NCI-H345 (cell line): ENCODE measurements at regions not wholly inside any gene's neighbourhood (a gene's known extent, or its start where the extent isn't known, plus 50 kb on each side); places are given as distances from the start of the nearest gene placed in this dataset.
"Not testable (repeated sequence)": the region's sequence is repeated elsewhere in the genome, so short reads cannot be mapped to it uniquely, and the experiment has no call there.

Experiments
- DNase-seq: peaks from one replicate; lab custom pipeline; 2025; lab: John Stamatoyannopoulos, UW

GRCh38 chr18:30819619-30820018 lies 222.9 kb downstream of the DSC3 start:
- DNase-seq = no peak

DNA sequence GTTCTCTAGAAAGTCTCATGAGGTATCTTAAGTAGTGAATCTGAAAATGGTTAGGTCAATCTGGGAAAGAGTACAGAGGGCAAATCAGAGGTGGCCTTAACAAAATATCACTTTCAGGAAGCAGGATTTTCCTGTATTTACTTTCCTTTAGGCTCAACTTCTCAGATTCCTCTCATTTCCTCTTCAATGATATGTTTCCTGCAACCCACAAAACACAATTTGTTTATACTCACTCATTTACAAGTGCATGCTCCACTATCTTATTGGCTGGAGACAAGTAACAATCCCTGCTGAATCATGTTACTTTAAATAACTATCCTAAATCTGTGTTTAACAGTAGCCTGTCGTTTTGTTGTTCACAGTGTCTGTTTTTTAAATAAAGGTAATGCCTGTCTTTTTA lies 228.1 kb downstream of the DSC3 start:
- DNase-seq = no peak

DNA sequence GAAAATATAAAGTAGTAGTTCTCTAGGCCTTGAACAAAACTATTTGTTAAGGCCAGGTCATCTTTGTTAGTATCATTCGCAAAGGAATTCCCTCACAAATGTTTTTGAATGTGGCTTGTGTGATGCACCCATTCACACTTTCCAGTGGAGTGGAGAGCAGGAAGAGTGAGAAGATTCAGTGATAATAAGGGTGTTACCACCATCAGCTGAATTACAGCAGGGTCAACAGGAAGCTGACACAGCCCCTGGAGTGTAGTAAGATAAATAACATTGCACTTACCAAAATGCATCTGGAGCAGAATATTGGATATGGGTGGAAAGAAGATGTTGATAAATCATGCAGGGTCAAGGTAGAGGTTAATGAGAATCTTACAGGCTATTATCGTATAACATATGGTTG lies 231.0 kb downstream of the DSC3 start:
- no peak for DNase-seq

GRCh38 chr18:30810580-30810979 lies 232.0 kb downstream of the DSC3 start:
- no peak for DNase-seq

- DNase-seq = no peak
Observed at GRCh38 chr18:30806823-30807222, 235.7 kb downstream of the DSC3 start.

DNA sequence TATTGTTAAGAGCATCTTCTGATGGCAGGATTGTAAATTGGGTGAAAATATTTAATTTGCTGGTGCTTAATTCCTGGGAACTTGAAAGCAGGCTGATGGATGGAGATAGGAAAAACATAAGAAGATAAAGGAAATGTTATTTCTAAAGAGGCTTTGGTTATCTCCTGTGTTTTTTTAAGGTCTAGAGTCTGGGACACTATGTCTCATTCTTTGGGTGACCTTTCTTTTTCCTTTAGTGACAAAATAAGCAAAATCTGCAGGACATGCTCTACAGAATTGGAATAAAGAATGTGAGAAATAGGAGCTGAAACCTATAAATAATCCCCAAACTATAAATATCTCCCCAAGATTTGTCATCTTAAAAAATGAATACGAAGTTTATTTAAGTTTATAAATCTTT lies 241.7 kb downstream of the DSC3 start:
- no peak for DNase-seq

DNA sequence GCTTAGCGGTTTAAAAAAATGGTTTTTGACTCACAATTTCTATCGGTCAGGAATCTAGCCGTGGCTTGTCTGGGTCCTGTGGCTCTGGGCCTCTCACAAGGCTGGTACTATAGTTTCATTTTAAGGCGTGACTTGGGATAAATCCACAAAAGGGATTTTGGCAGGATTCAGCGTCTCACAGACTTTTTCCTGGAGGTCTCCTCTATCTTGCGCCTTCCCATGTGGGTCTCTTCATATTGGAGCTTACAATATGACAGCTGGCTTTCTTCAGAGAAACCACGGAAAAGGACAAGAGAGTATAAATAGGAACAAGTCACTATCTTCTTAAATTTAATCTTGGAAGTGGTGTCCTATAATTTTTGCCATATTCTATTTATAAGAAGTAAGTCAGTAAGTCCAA lies 250.5 kb downstream of the DSC3 start:
- DNase-seq = no peak

DNA sequence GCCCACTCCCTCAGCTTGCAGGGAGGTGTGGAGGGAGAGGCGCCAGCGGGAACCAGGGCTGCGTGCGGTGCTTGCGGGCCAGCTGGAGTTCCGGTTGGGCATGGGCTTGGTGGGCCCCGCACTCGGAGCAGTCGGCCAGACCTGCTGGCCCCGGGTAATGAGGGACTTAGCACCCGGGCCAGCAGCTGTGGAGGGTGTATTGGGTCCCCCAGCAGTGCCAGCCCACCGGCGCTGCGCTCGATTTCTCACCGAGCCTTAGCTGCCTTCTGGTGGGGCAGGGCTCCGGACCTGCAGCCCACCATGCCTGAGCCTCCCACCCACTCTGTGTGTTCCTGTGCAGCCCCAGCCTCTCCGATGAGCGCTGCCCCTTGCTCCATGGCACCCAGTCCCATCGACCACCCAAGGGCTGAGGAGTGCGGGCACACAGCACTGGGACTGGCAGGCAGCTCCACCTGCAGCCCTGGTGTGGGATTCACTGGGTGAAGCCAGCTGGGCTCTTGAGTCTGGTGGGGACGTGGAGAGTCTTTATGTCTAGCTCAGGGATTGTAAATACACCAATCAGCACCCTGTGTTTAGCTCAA lies 254.0 kb downstream of the DSC3 start:
- DNase-seq = not testable (repeated sequence)

- no peak for DNase-seq
Observed at GRCh38 chr18:30787410-30787809, 255.1 kb downstream of the DSC3 start.

GRCh38 chr18:30781601-30782000 lies 260.9 kb downstream of the DSC3 start:
- DNase-seq = no peak

GRCh38 chr18:30775629-30776028 lies 266.9 kb downstream of the DSC3 start:
- DNase-seq = no peak

DNA sequence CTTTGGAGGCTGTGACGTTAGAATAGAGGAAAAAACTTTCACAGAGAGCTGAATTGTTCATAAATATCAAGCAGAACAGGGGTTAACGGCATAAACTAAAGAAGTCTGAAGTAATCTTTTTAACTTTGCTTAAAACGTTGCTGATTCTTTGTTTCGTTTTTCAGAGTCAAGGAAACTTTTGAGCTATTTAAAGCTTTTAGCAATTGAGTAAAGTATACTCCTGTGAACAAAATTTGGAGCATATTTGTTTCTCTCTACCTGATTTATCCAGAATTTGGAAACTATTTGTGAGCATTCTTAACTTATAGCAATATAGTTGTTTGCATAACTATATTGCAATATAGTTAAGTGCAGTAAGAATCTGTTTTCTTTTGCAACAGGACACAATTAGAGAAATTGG lies 270.4 kb downstream of the DSC3 start:
- DNase-seq = not testable (repeated sequence)

DNA sequence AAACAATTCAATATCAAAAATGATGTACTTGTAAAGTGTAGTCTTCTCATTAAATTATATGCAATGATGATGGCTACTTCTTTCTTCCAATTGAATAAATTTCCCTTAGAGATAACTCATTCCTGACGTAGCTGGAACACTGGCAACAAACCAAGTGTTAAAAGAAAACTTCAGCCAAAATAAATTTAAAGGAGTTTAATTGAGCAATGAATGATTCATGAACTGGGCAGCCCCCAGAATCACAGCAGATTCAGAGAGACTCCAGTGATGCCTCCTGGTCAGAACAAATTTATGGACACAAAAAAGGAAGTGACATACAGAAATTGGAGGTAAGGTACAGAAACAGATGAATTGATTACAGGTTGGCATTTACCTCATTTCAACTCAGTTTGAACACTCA lies 276.5 kb downstream of the DSC3 start:
- no peak for DNase-seq

GRCh38 chr18:30765247-30765646 lies 277.3 kb downstream of the DSC3 start:
- no peak for DNase-seq

DNA sequence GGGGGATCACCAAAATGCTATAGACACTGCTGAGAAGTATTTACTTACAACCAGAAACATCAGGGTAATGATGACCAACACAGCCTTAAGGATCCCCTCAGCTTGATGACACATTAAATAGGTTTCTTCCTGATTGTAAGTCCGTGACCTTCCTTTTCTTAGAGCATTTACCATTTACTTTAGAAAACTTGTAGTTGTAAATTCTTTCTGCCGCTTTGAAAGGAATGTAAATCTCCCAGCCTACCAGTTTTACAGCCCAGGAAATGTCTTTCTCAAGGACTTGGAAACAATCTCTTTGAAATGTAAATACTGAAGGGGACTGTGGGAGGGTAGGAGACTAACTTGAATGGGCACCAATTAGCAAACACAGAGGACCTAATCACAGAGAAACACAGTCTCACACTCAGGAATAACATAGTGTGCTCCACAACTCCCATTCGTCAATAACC lies 278.6 kb downstream of the DSC3 start:
- peak; percentile 6 for DNase-seq

DNA sequence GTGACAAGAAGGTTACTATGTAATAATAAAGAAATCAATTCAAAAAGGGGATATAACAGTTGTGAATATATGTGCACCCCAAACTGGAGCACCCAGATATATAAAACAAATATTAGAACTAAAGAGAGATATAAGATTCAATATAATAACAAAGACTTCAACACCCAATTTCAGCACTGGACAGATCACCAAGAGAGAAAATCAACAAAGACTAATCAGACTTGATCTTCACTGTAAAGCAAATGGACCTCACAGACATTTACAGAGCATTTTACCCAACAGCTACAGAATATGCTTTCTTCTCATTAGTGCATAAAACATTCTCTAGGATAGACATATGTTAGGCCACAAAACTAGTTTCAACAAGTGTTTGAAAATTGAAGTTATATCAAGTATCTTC lies 287.7 kb downstream of the DSC3 start:
- DNase-seq = no peak

DNA sequence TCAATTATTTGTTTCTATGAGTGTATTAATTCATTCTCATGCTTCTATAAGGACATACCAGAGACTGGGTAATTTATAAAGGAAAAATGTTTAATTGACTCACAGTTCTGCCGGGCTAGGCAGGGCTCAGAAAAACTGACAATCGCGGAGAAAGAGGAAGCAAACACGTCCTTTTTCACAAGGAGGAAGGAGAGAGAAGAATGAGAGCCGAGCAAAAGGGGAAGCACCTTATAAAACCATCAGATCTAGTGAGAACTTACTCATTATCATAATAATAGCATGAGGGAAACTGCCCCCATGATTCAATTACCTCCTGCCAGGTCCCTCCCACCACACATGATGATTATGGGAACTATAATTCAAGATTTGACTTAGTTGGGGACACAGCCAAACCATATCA lies 294.0 kb downstream of the DSC3 start:
- no peak for DNase-seq

- no peak for DNase-seq
Observed at GRCh38 chr18:30746224-30746623, 296.3 kb downstream of the DSC3 start.

DNA sequence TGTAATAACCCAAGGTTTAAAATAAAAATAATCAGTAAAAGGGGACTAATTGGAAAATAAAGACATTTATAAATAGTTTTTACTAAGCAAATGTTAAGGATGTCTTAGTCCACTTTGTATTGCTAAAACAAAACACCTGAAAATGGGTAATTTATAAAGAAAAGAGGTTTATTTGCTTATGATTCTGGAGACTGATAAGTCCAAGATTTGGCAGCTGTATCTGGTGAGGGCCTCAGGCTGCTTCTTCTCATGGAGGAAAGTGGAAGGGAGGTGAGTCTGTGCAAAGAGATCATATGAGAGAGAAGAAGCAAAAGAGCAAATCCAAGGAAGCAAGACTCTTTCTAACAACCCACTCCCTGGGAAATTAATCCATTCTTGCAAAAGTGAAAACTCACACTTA lies 299.5 kb downstream of the DSC3 start:
- no peak for DNase-seq

GRCh38 chr18:30730915-30731314 lies 311.6 kb downstream of the DSC3 start:
- DNase-seq = peak; percentile 24

DNA sequence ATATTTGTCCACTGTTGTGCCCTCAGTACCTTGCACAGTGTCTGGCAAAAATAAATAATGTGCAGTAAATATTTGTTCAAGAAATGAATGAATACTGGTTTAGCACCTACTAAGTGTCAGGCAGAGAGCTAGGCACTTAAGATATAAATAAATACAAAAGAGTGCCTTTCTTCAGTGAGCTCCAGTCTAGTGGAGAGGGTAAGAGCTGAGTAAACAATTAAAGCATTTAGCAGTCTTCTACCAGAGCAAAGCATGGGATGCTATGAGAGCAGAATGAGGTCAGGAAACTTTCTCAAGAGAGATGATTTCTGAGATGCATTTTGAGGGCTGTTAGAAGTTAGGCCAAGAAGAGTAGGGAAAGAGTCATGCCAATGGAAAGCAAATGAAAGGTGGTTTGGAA lies 314.7 kb downstream of the DSC3 start:
- DNase-seq = no peak

GRCh38 chr18:30713299-30713698 lies 329.2 kb downstream of the DSC3 start:
- no peak for DNase-seq

- DNase-seq = no peak
Observed at GRCh38 chr18:30712383-30712782, 330.2 kb downstream of the DSC3 start.

DNA sequence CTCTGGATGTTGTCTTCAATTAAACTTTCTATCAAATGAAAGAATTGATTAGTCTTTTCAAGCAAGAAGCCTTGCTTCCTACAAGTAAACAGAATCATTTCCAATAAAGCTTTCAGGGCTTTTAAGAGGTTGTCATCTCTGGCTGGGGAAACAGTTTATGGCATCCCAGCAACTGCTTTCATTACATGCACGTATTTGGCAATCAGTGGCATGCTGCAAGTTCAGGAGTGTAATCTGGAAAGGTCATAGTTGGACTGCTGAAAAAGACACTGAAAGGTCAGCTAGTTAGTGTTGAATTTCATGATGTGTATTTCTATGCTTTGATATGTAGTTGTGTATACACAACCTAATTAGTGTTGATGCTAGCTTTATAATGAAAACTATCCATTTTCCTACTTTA lies 332.9 kb downstream of the DSC3 start:
- DNase-seq = no peak

- DNase-seq = no peak
Observed at GRCh38 chr18:30705943-30706342, 336.6 kb downstream of the DSC3 start.
